Gastrocnemius medialis (tissue), 4 donors: ENCODE measurements at regions not wholly inside any gene's neighbourhood (a gene's known extent, or its start where the extent isn't known, plus 50 kb on each side); places are given as distances from the start of the nearest gene placed in this dataset.

Experiments used
- ATAC-seq, 2 donors: fragments of 150-250 bp; one replicate each; pipeline ENCODE4 v1.9.1; 2016
- DNase-seq, 2 donors: peaks; one replicate each; pipeline ENCODE4 v3.0.0-alpha.2; 2019
- H3K27ac ChIP-seq, 4 donors: fragments of 200-600 bp; sonication (generic); 1 replicate in 1 of 4; 2 replicates in 3 of 4; pipeline ENCODE4 v1.5.1; 2016 to 2018; ENCODE audit warnings: mild to moderate bottlenecking in 2 of 4, moderate library complexity in 1 of 4
- H3K27me3 ChIP-seq, 3 donors: fragments of 200-600 bp; sonication (generic) in 2 of 3; 1 replicate in 1 of 3; 2 replicates in 2 of 3; pipeline versions ENCODE4 v1.5.1 to v1.6.0; 2016 to 2019; ENCODE audit warnings: mild to moderate bottlenecking in 1 of 3, moderate library complexity in 1 of 3
- H3K36me3 ChIP-seq, 2 donors: fragments of 200-600 bp; sonication (generic) in 1 of 2; one replicate each; pipeline ENCODE4 v1.5.1; 2017 to 2018
- H3K4me1 ChIP-seq, 2 donors: fragments of 200-600 bp; sonication (generic) in 1 of 2; one replicate each; pipeline ENCODE4 v1.5.1; 2016 to 2017; ENCODE audit warnings: mild to moderate bottlenecking in 2 of 2
- H3K4me3 ChIP-seq, 4 donors: fragments of 200-600 bp; sonication (generic) in 3 of 4; 1 replicate in 1 of 4; 2 replicates in 3 of 4; pipeline ENCODE4 v1.5.1; 2016 to 2019; ENCODE audit warnings: mild to moderate bottlenecking in 2 of 4
- H3K9me3 ChIP-seq, 3 donors: fragments of 200-600 bp; sonication (generic) in 2 of 3; 1 replicate in 1 of 3; 2 replicates in 2 of 3; pipeline ENCODE4 v1.5.1; 2016 to 2019
- CTCF ChIP-seq, 5 experiments: fragments of 450-650 bp in 3 of 5; fragments of 200-600 bp in 2 of 5; sonication (generic) in 2 of 5; IDR thresholded peaks in 4 of 5; conservative IDR thresholded peaks in 1 of 5; 1 replicate in 4 of 5; 2 replicates in 1 of 5; pipeline ENCODE4 v1.5.1; 2016 to 2019; ENCODE audit warnings: antibody characterized with exemption in 5 of 5, mild to moderate bottlenecking in 3 of 5, moderate library complexity in 3 of 5
- POLR2A ChIP-seq, 2 donors: fragments of 450-650 bp; IDR thresholded peaks; one replicate each; pipeline ENCODE4 v1.6.1; 2017; ENCODE audit warnings: antibody characterized with exemption in 2 of 2, mild to moderate bottlenecking in 2 of 2, moderate library complexity in 2 of 2
- in situ Hi-C, 4 donors: fragments of 200-750 bp; cut with MboI; loops; one replicate each; pipeline versions ENCODE4 v1.15.0 to v1.8.0; 2017; ENCODE audit warnings: low sequenced_read_pairs in 4 of 4
- intact Hi-C: fragments of 100-400 bp; cut with DNase I; formaldehyde crosslinking; loops from one replicate; pipeline ENCODE4 v1.15.1; 2023; ENCODE audit warnings: low total_unique reads

DNA sequence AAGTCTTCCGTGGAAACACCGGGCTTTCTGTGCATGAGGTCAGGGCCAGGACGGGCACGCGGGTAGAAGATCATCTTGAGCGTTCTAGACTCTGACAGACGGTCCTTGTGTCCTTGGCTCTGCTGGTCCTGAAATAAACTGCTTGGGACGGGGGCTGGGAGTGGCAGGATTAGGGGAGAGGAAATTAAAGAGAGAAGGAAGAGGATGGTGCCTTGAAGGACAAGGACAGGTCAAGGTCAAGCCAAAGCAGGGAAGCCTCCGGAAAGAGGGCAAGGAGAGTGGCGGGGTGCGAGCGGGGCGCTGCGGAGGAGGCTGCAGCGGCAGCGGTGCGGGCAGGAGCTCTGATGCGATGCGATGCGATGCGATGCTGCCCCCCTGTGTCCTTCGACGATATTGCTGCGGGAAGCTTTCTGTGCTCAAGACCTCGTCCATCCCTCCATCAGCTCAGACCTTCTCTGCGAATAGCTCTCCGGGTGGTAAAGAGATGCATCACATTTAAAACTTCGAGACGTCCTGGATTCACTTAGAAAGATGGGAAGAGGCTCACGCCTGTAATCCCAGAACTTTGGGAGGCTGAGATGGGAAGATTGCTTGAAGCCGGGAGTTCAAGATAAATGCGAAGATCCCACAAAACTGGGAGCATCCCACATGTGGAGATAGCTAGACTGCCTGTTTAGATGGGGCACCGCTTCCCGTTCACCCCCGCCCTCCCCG is 110.1 kb upstream of the TMEM132D start:
- ATAC-seq, result no peak
- Histone ChIP-seq H3K4me1 (no peaks in the 10 kb centered on the region), H3K36me3 (no peaks in the 10 kb centered on the region), H3K27me3 (peaks cover 0 to 8% (median 6%) of the 10 kb centered on the region in 3 donors), H3K9me3 (no peaks in the 10 kb centered on the region), H3K4me3 (no peak overlapping the region), H3K27ac (no peak overlapping the region)
- TF ChIP-seq CTCF (IDR thresholded peaks at IDR 0.05 in 4 of 5, conservative IDR thresholded peaks at IDR 0.05 in 1 of 5) (peak in 3 of 5 experiments; percentile 10 to 22 (median 12)), POLR2A (IDR thresholded peaks at IDR 0.05) (no peak)
- intact Hi-C loops, result no loop called here
- in situ Hi-C loops, result no loop called here
- no peak for DNase-seq

DNA sequence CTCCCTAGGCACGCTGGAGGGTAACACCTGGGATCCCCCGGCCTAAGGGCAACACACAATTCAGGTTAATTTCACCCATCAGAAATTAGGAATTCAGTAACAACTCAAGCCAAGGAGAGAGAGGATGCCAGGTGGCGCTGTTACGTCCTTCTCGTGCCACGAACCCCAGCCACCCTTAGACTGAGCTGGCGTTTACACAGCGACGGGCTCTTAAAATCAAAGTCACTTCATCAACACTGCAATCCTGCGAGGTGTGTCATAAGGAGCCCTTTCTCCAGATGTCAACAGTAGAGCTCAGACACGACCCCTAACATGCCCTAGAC is 110.6 kb upstream of the TMEM132D start:
- no peak for ATAC-seq
- intact Hi-C loops (no loop called here), in situ Hi-C loops (no loop called here)
- no peaks in the 10 kb centered on the region for H3K9me3 ChIP-seq
- no peak overlapping the region for H3K4me3 ChIP-seq
- TF ChIP-seq POLR2A (IDR thresholded peaks at IDR 0.05), result no peak
- no peak for TF ChIP-seq CTCF (IDR thresholded peaks at IDR 0.05 in 4 of 5, conservative IDR thresholded peaks at IDR 0.05 in 1 of 5)
- H3K36me3 ChIP-seq, result no peaks in the 10 kb centered on the region
- no peak for DNase-seq
- peaks cover 0 to 8% (median 6%) of the 10 kb centered on the region in 3 donors for H3K27me3 ChIP-seq
- no peaks in the 10 kb centered on the region for H3K4me1 ChIP-seq
- H3K27ac ChIP-seq, result no peak overlapping the region

- H3K27me3 ChIP-seq, result peaks cover 0 to 8% (median 6%) of the 10 kb centered on the region in 3 donors
- H3K27ac ChIP-seq, result no peak overlapping the region
- no peaks in the 10 kb centered on the region for H3K4me1 ChIP-seq
- no peaks in the 10 kb centered on the region for H3K9me3 ChIP-seq
- no peaks in the 10 kb centered on the region for H3K36me3 ChIP-seq
- in situ Hi-C loops, result no loop called here
- intact Hi-C loops, result no loop called here
- DNase-seq (no peak), ATAC-seq (no peak)
- no peak overlapping the region for H3K4me3 ChIP-seq
- TF ChIP-seq POLR2A (IDR thresholded peaks at IDR 0.05), result no peak
- TF ChIP-seq CTCF (IDR thresholded peaks at IDR 0.05 in 4 of 5, conservative IDR thresholded peaks at IDR 0.05 in 1 of 5), result no peak
These were observed 112.4 kb upstream of the TMEM132D start for GRCh38 chr12:130016194-130016593.

GRCh38 chr12:130016986-130017385 is 113.2 kb upstream of the TMEM132D start:
- no peak for ATAC-seq

More at GRCh38 chr12:130016986-130017385, 113.2 kb upstream of the TMEM132D start:
- DNase-seq, result no peak
- intact Hi-C loops (no loop called here), in situ Hi-C loops (no loop called here)
- TF ChIP-seq POLR2A (IDR thresholded peaks at IDR 0.05) (no peak), CTCF (IDR thresholded peaks at IDR 0.05 in 4 of 5, conservative IDR thresholded peaks at IDR 0.05 in 1 of 5) (no peak)
- no peak overlapping the region for H3K27ac ChIP-seq
- H3K36me3 ChIP-seq, result no peaks in the 10 kb centered on the region
- no peaks in the 10 kb centered on the region for H3K4me1 ChIP-seq
- no peaks in the 10 kb centered on the region for H3K9me3 ChIP-seq
- peaks cover 0 to 8% (median 6%) of the 10 kb centered on the region in 3 donors for H3K27me3 ChIP-seq
- no peak overlapping the region for H3K4me3 ChIP-seq
